Activated CD8-positive, alpha-beta T cell treated with anti-CD3 and anti-CD28 coated beads for 36 hours (primary cell): ENCODE measurements at regions not wholly inside any gene's neighbourhood (a gene's known extent, or its start where the extent isn't known, plus 50 kb on each side); places are given as distances from the start of the nearest gene placed in this dataset.
A peak's percentile ranks its signal among the peaks of the same experiment; 100 is the strongest.
"Not testable (repeated sequence)": the region's sequence is repeated elsewhere in the genome, so short reads cannot be mapped to it uniquely, and the experiment has no call there.

ENCODE experiments used
- ATAC-seq: fragments of 200-7000 bp; cut with Tn5 transposase; one replicate; pipeline ENCODE4 v1.10.0; 2021; ENCODE audit warnings: mild to moderate bottlenecking, moderate library complexity
- CTCF ChIA-PET: fragments of 350-600 bp; sonication (Branson Sonifier 250); formaldehyde crosslinking; loops from one replicate; lab custom pipeline; 2021; ENCODE audit warnings: antibody characterized with exemption; lab: Charles Lee
- POLR2A ChIA-PET: fragments of 350-600 bp; sonication (Branson Sonifier 250); formaldehyde crosslinking; loops from one replicate; lab custom pipeline; 2021; ENCODE audit warnings: antibody characterized with exemption; lab: Charles Lee
- DNase-seq: peaks from one replicate; pipeline ENCODE4 v3.0.0-alpha.2; 2020
- H3K27ac Mint-ChIP-seq: one replicate; pipeline ENCODE4 v1.8.0; 2021; ENCODE audit warnings: mild to moderate bottlenecking, mixed read lengths
- H3K27me3 Mint-ChIP-seq: one replicate; pipeline ENCODE4 v1.8.0; 2021; ENCODE audit warnings: mixed read lengths
- H3K36me3 Mint-ChIP-seq: one replicate; pipeline ENCODE4 v1.8.0; 2021; ENCODE audit warnings: low read depth, mixed read lengths
- H3K4me1 Mint-ChIP-seq: one replicate; pipeline ENCODE4 v1.8.0; 2021; ENCODE audit warnings: low read depth, mixed read lengths
- H3K4me3 Mint-ChIP-seq: one replicate; pipeline ENCODE4 v1.8.0; 2021; ENCODE audit warnings: mild to moderate bottlenecking, moderate library complexity, mixed read lengths
- H3K9me3 Mint-ChIP-seq: one replicate; pipeline ENCODE4 v1.8.0; 2021; ENCODE audit warnings: mixed read lengths
- intact Hi-C: fragments of 100-400 bp; cut with micrococcal nuclease; formaldehyde crosslinking; loops from one replicate; pipeline ENCODE4 v1.10.0; 2022
- TF ChIP-seq, protein P1 (sequence below): fragments of 200-600 bp; IDR thresholded peaks from one replicate; pipeline ENCODE4 v1.8.0; 2022; ENCODE audit warnings: antibody characterized with exemption, mild to moderate bottlenecking

GRCh38 chr1:184840596-184840995, 85.9 kb upstream of the EDEM3 start:
- H3K4me1 Mint-ChIP-seq, result peaks cover 23% of the 10 kb centered on the region
- no peaks in the 10 kb centered on the region for H3K9me3 Mint-ChIP-seq
- DNase-seq, result no peak
- ChIA-PET CTCF (interaction anchor here (0.6 to 2.0 kb wide), 2 partner anchors 136 to 142 kb away, joined by 3 to 5 read pairs; no protein-coding TSS in a partner anchor), POLR2A (no interaction called here)
- H3K27ac Mint-ChIP-seq, result peak overlapping the region; percentile 27
- peak; percentile 79 for ATAC-seq
- TF ChIP-seq, protein P1, sequence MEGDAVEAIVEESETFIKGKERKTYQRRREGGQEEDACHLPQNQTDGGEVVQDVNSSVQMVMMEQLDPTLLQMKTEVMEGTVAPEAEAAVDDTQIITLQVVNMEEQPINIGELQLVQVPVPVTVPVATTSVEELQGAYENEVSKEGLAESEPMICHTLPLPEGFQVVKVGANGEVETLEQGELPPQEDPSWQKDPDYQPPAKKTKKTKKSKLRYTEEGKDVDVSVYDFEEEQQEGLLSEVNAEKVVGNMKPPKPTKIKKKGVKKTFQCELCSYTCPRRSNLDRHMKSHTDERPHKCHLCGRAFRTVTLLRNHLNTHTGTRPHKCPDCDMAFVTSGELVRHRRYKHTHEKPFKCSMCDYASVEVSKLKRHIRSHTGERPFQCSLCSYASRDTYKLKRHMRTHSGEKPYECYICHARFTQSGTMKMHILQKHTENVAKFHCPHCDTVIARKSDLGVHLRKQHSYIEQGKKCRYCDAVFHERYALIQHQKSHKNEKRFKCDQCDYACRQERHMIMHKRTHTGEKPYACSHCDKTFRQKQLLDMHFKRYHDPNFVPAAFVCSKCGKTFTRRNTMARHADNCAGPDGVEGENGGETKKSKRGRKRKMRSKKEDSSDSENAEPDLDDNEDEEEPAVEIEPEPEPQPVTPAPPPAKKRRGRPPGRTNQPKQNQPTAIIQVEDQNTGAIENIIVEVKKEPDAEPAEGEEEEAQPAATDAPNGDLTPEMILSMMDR, result no peak
- H3K4me3 Mint-ChIP-seq, result no peak overlapping the region
- no peaks in the 10 kb centered on the region for H3K27me3 Mint-ChIP-seq
- intact Hi-C loops, result no loop called here
- peaks cover 2% of the 10 kb centered on the region for H3K36me3 Mint-ChIP-seq

GRCh38 chr1:184838504-184838951, 83.9 kb upstream of the EDEM3 start:
- no peak for DNase-seq
- POLR2A ChIA-PET, result interaction anchor here (0.6 kb wide), 1 partner anchor 82 kb away, joined by 3 read pairs; no protein-coding TSS in a partner anchor
- Mint-ChIP-seq H3K4me3 (no peak overlapping the region), H3K9me3 (peaks cover 4% of the 10 kb centered on the region), H3K36me3 (peaks cover 10% of the 10 kb centered on the region), H3K4me1 (peaks cover 12% of the 10 kb centered on the region), H3K27ac (no peak overlapping the region), H3K27me3 (no peaks in the 10 kb centered on the region)
- no peak for ATAC-seq
- CTCF ChIA-PET, result no interaction called here
- TF ChIP-seq, protein P1, result no peak
- intact Hi-C loops, result no loop called here

- intact Hi-C loops, result no loop called here
- peaks cover 10% of the 10 kb centered on the region for H3K36me3 Mint-ChIP-seq
- H3K9me3 Mint-ChIP-seq, result peaks cover 4% of the 10 kb centered on the region
- CTCF ChIA-PET, result interaction anchor here (0.6 to 1.4 kb wide), 6 partner anchors 30 to 535 kb away, joined by 3 to 4 read pairs (median 3); no protein-coding TSS in a partner anchor
- ATAC-seq, result no peak
- POLR2A ChIA-PET, result interaction anchor here (0.7 kb wide), 1 partner anchor 25 kb away, joined by 3 read pairs; no protein-coding TSS in a partner anchor
- H3K27me3 Mint-ChIP-seq, result no peaks in the 10 kb centered on the region
- no peak overlapping the region for H3K4me3 Mint-ChIP-seq
- TF ChIP-seq, protein P1, result no peak
- no peak for DNase-seq
- no peak overlapping the region for H3K27ac Mint-ChIP-seq
- peaks cover 9% of the 10 kb centered on the region for H3K4me1 Mint-ChIP-seq
Observed at GRCh38 chr1:184836934-184837895, 82.6 kb upstream of the EDEM3 start.

DNA sequence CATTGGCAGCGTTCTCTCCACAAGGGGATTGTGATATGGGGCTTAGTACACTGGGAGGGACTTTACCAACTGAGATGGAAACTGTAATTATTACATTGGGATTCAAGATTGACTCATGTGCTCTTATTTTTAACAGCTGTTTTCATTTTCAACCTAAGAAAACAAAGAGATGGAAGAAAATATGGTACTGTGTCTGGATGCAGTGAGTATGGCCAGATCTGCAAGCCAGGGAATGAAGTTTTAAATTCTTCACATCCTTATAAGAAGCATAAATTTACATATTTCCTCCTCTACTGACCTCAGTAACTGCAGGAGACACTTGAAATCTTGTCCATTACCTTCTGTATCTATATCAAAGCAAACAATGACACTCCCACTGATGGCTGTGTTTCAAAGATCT, 81.5 kb upstream of the EDEM3 start:
- intact Hi-C loops, result no loop called here
- CTCF ChIA-PET, result interaction anchor here (0.6 to 1.0 kb wide), 4 partner anchors 31 to 534 kb away, joined by 3 read pairs; no protein-coding TSS in a partner anchor
- Mint-ChIP-seq H3K9me3 (peaks cover 4% of the 10 kb centered on the region), H3K27me3 (no peaks in the 10 kb centered on the region), H3K4me1 (peaks cover 6% of the 10 kb centered on the region), H3K4me3 (no peak overlapping the region), H3K27ac (no peak overlapping the region), H3K36me3 (peaks cover 10% of the 10 kb centered on the region)
- POLR2A ChIA-PET, result interaction anchor here (0.7 kb wide), 1 partner anchor 156 kb away, joined by 3 read pairs; no protein-coding TSS in a partner anchor
- ATAC-seq (no peak), DNase-seq (no peak)
- TF ChIP-seq, protein P1, result no peak

GRCh38 chr1:184833994-184834393, 79.3 kb upstream of the EDEM3 start:
- H3K4me1 Mint-ChIP-seq, CTCF ChIA-PET, H3K4me3 Mint-ChIP-seq, intact Hi-C loops, H3K9me3 Mint-ChIP-seq, H3K27me3 Mint-ChIP-seq, DNase-seq, POLR2A ChIA-PET, H3K27ac Mint-ChIP-seq, ATAC-seq: not testable (repeated sequence)
- H3K36me3 Mint-ChIP-seq, result peaks cover 14% of the 10 kb centered on the region
